Loucy (cell line): ENCODE measurements at regions not wholly inside any gene's neighbourhood (a gene's known extent, or its start where the extent isn't known, plus 50 kb on each side); places are given as distances from the start of the nearest gene placed in this dataset.

Experiments used
- H2AFZ ChIP-seq: fragments of 200-600 bp; sonication (generic); 2 replicates; pipeline ENCODE4 v1.6.0; 2016; ENCODE audit warnings: antibody characterized with exemption, mild to moderate bottlenecking, low read length, moderate library complexity
- H3F3A ChIP-seq: fragments of 200-600 bp; 2 replicates; pipeline ENCODE4 v1.6.0; 2016; ENCODE audit warnings: antibody characterized with exemption, low read depth, mild to moderate bottlenecking
- H3K27me3 ChIP-seq: fragments of 200-600 bp; sonication (generic); 2 replicates; pipeline ENCODE4 v1.6.1; 2014; ENCODE audit warnings: low read length, mild to moderate bottlenecking; ENCODE audit not compliant: insufficient read depth, poor library complexity, severe bottlenecking
- H3K36me3 ChIP-seq: fragments of 200-600 bp; sonication (generic); 2 replicates; pipeline ENCODE4 v1.6.1; 2016; ENCODE audit warnings: low read length; ENCODE audit not compliant: insufficient read depth
- H3K4me1 ChIP-seq: fragments of 200-600 bp; sonication (generic); 2 replicates; pipeline ENCODE4 v1.5.1; 2014; ENCODE audit warnings: low read length, mild to moderate bottlenecking; ENCODE audit not compliant: insufficient read depth, poor library complexity, severe bottlenecking
- H3K4me2 ChIP-seq: fragments of 200-600 bp; sonication (generic); 2 replicates; pipeline ENCODE4 v1.6.0; 2014; ENCODE audit warnings: antibody characterized with exemption, low read length, low read depth, mild to moderate bottlenecking; ENCODE audit not compliant: poor library complexity, severe bottlenecking
- H3K4me3 ChIP-seq: fragments of 200-600 bp; sonication (generic); 2 replicates; pipeline ENCODE4 v1.5.1; 2014; ENCODE audit warnings: low read length, mild to moderate bottlenecking, mixed read lengths; ENCODE audit not compliant: poor library complexity, severe bottlenecking
- H3K79me2 ChIP-seq: fragments of 200-600 bp; sonication (generic); 2 replicates; pipeline ENCODE4 v1.6.1; 2014; ENCODE audit warnings: low read length; ENCODE audit not compliant: insufficient read depth
- H3K9ac ChIP-seq: fragments of 200-600 bp; sonication (generic); 2 replicates; pipeline ENCODE4 v1.6.0; 2014; ENCODE audit warnings: mild to moderate bottlenecking, low read depth, low read length, moderate library complexity; ENCODE audit not compliant: poor library complexity, severe bottlenecking
- H3K9me2 ChIP-seq: fragments of 200-600 bp; sonication (generic); replicated peaks from 2 replicates; pipeline ENCODE4 v1.6.1; 2016; ENCODE audit warnings: low read depth, low read length, mixed read lengths
- H3K9me3 ChIP-seq: fragments of 200-600 bp; sonication (generic); 2 replicates; pipeline ENCODE4 v1.6.1; 2014; ENCODE audit warnings: mild to moderate bottlenecking, antibody characterized with exemption, low read length, low read depth; ENCODE audit not compliant: insufficient read depth
- H4K20me1 ChIP-seq: fragments of 200-600 bp; sonication (generic); 2 replicates; pipeline ENCODE4 v1.6.0; 2014; ENCODE audit warnings: antibody characterized with exemption, low read length, mild to moderate bottlenecking; ENCODE audit not compliant: insufficient read depth, poor library complexity, severe bottlenecking
- CTCF ChIP-seq: fragments of 200-600 bp; sonication (generic); conservative IDR thresholded peaks from 2 replicates; pipeline ENCODE4 v1.5.1; 2014; ENCODE audit warnings: mild to moderate bottlenecking, antibody characterized with exemption, low read length
- EZH2phosphoT487 ChIP-seq: fragments of 200-600 bp; IDR thresholded peaks from 2 replicates; pipeline ENCODE4 v1.6.1; 2018; ENCODE audit warnings: antibody characterized with exemption, mild to moderate bottlenecking, moderate library complexity, borderline replicate concordance

DNA sequence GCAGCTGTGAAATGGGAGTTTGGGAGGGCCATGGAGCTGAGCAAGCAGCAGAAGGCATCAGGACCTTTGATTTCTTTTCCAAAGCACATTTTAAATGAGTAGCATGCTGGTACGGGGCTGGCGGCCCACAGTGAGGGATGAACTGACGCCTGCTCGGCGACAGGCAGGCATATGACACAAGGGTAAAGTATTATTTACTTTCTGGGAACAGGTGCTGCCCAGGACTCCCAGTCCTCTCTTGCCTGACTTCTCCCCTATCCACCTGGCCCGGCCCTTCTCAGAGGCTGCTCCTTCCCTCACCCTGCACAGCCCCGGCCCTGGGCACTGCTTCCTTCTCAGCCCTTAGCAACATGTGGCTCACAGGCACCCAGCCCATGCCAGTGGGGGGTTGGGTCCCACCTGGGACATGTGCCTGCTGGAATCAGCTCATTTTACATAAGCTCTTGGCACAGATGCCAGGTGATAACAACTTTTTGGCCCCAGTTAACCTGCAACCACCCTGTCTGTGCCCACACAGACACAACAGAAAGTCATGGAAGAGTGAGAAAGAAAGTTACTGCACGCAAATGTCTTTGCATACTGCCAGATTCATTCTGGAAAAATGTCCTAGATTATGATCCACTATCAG, 112.3 kb upstream of the GADD45A start:
- Histone ChIP-seq H3K36me3 (no peaks in the 10 kb centered on the region), H3K4me2 (no peak overlapping the region), H3K4me1 (no peaks in the 10 kb centered on the region), H3K9me2 (no peaks in the 10 kb centered on the region), H3F3A (no peaks in the 10 kb centered on the region), H2AFZ (no peak overlapping the region), H3K9ac (no peak overlapping the region), H3K79me2 (no peaks in the 10 kb centered on the region), H3K9me3 (no peaks in the 10 kb centered on the region), H4K20me1 (no peaks in the 10 kb centered on the region), H3K4me3 (no peak overlapping the region), H3K27me3 (no peaks in the 10 kb centered on the region)
- no peak for TF ChIP-seq CTCF
- no peak for TF ChIP-seq EZH2phosphoT487

GRCh38 chr1:67573311-67573872, 111.6 kb upstream of the GADD45A start:
- Histone ChIP-seq H2AFZ (no peak overlapping the region), H3K79me2 (no peaks in the 10 kb centered on the region), H3K4me1 (no peaks in the 10 kb centered on the region), H3K9me2 (no peaks in the 10 kb centered on the region), H3K36me3 (no peaks in the 10 kb centered on the region), H4K20me1 (no peaks in the 10 kb centered on the region), H3K4me3 (no peak overlapping the region), H3K9me3 (no peaks in the 10 kb centered on the region), H3F3A (no peaks in the 10 kb centered on the region), H3K4me2 (no peak overlapping the region), H3K27me3 (no peaks in the 10 kb centered on the region), H3K9ac (no peak overlapping the region)
- TF ChIP-seq EZH2phosphoT487: no peak
- TF ChIP-seq CTCF: no peak

GRCh38 chr1:67574221-67574620, 110.8 kb upstream of the GADD45A start:
- H3K9me2 ChIP-seq: no peaks in the 10 kb centered on the region
- H4K20me1 ChIP-seq: no peaks in the 10 kb centered on the region
- H3K9me3 ChIP-seq: no peaks in the 10 kb centered on the region
- H2AFZ ChIP-seq: no peak overlapping the region
- no peaks in the 10 kb centered on the region for H3F3A ChIP-seq
- H3K79me2 ChIP-seq: no peaks in the 10 kb centered on the region
- H3K36me3 ChIP-seq: no peaks in the 10 kb centered on the region
- no peaks in the 10 kb centered on the region for H3K4me1 ChIP-seq
- TF ChIP-seq CTCF: no peak
- no peak for TF ChIP-seq EZH2phosphoT487
- H3K9ac ChIP-seq: no peak overlapping the region
- no peaks in the 10 kb centered on the region for H3K27me3 ChIP-seq
- no peak overlapping the region for H3K4me3 ChIP-seq
- H3K4me2 ChIP-seq: no peak overlapping the region
